ENCODE measurements at regions not wholly inside any gene's neighbourhood (a gene's known extent, or its start where the extent isn't known, plus 50 kb on each side); places are given as distances from the start of the nearest gene placed in this dataset.
A peak's percentile ranks its signal among the peaks of the same experiment; 100 is the strongest.
"Not testable (repeated sequence)": the region's sequence is repeated elsewhere in the genome, so short reads cannot be mapped to it uniquely, and the experiment has no call there.

- TF ChIP-seq GLIS3 (CRISPR knock-in tag; IDR thresholded peaks at IDR 0.05) (peak; percentile 100), CREB5 (CRISPR knock-in tag; IDR thresholded peaks at IDR 0.05; ENCODE audit: low read depth) (peak; percentile 93), ARNTL (CRISPR knock-in tag; IDR thresholded peaks at IDR 0.05; ENCODE audit: borderline replicate concordance, low read depth) (peak; percentile 94), POU6F1 (CRISPR knock-in tag; IDR thresholded peaks at IDR 0.05; ENCODE audit: borderline replicate concordance, low read depth) (peak; percentile 99; the same call in 1 of the 2 replicates), ZNF8 (CRISPR knock-in tag; IDR thresholded peaks at IDR 0.05) (peak; percentile 51; the same call in 1 of the 2 replicates), RARB (CRISPR knock-in tag; IDR thresholded peaks at IDR 0.05) (peak; percentile 100), ZC3H10 (CRISPR knock-in tag; IDR thresholded peaks at IDR 0.05) (peak; percentile 99), TCF4 (CRISPR knock-in tag; IDR thresholded peaks at IDR 0.05; ENCODE audit: borderline replicate concordance) (peak; percentile 36; the same call in 1 of the 2 replicates), ESRRG (CRISPR knock-in tag; IDR thresholded peaks at IDR 0.05) (peak; percentile 99), PATZ1 (CRISPR knock-in tag; IDR thresholded peaks at IDR 0.05; ENCODE audit: borderline replicate concordance) (peak; percentile 99), CSDC2 (CRISPR knock-in tag; IDR thresholded peaks at IDR 0.05) (0 out of 2 replicates have a peak, but pooled peaks have one; percentile 67), ZNF565 (CRISPR knock-in tag; conservative IDR thresholded peaks at IDR 0.05; ENCODE audit: low read depth) (peak; percentile 87; the same call in 1 of the 2 replicates), ZNF70 (CRISPR knock-in tag; IDR thresholded peaks at IDR 0.05) (peak; percentile 80), CSRNP3 (CRISPR knock-in tag; IDR thresholded peaks at IDR 0.05) (peak; percentile 99), TOX (CRISPR knock-in tag; IDR thresholded peaks at IDR 0.05; ENCODE audit: borderline replicate concordance) (peak; percentile 100), ZFP30 (CRISPR knock-in tag; IDR thresholded peaks at IDR 0.05) (peak; percentile 61)
- peak; percentile 98 for ATAC-seq
Measured at GRCh38 chr1:146409817-146410441, 181.1 kb upstream of the NOTCH2NLA start.

- ATAC-seq, result peak; percentile 93
Measured at GRCh38 chr1:146409116-146409801, 180.4 kb upstream of the NOTCH2NLA start.

- peak; percentile 98 for ATAC-seq
Measured at GRCh38 chr1:146401281-146401825, 172.5 kb upstream of the NOTCH2NLA start.

GRCh38 chr1:146400173-146401121 lies 171.6 kb upstream of the NOTCH2NLA start:
- ATAC-seq, result not testable (repeated sequence)

GRCh38 chr1:146399225-146399624 lies 170.4 kb upstream of the NOTCH2NLA start:
- ATAC-seq, result not testable (repeated sequence)

- ATAC-seq, result not testable (repeated sequence)
Measured at GRCh38 chr1:146396801-146397200, 168.0 kb upstream of the NOTCH2NLA start.

- not testable (repeated sequence) for ATAC-seq
Measured at GRCh38 chr1:146396242-146396641, 167.4 kb upstream of the NOTCH2NLA start.

GRCh38 chr1:146393796-146394195 lies 165.0 kb upstream of the NOTCH2NLA start:
- ATAC-seq, result not testable (repeated sequence)

GRCh38 chr1:146393154-146393553 lies 164.3 kb upstream of the NOTCH2NLA start:
- not testable (repeated sequence) for ATAC-seq

GRCh38 chr1:146389178-146389577 lies 160.4 kb upstream of the NOTCH2NLA start:
- not testable (repeated sequence) for ATAC-seq
